ENCODE measurements at regions not wholly inside any gene's neighbourhood (a gene's known extent, or its start where the extent isn't known, plus 50 kb on each side); places are given as distances from the start of the nearest gene placed in this dataset.

DNA sequence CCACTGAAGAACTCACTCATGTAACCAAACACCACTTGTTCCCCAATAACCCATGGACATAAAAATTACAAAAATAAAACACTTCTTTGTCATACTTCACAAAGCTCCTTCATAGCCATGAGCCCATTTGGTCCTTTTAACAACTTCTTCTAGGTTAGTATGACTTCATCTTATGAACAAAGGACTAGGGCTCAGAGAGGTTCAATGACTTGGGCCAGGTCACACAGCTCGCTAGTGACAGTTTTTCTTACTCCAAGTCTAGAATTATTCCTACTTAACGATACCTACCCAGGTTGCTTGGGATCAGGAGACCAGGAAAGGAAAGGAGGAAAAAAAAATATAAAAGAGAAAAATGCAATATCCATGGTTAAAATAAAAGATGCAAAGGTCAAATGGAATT is 353.4 kb downstream of the SOX9 start:
- Histone ChIP-seq H3K4me1 (ENCODE audit: control insufficient read depth in 5 of 5, insufficient read depth in 5 of 5, low read length in 5 of 5) (peaks cover 0 to 15% (median 0%) of the 10 kb centered on the region in 5 donors), H3K27me3 (ENCODE audit: control insufficient read depth in 3 of 3, insufficient read depth in 3 of 3, low read length in 2 of 3) (no peaks in the 10 kb centered on the region), H3K9me3 (ENCODE audit: control insufficient read depth in 4 of 4, insufficient read depth in 3 of 4, low read length in 3 of 4) (peaks cover 0 to 6% (median 0%) of the 10 kb centered on the region in 4 donors), H3K36me3 (ENCODE audit: control insufficient read depth in 4 of 4, insufficient read depth in 4 of 4, low read length in 4 of 4) (no peaks in the 10 kb centered on the region), H3K9ac (ENCODE audit: insufficient read depth in 1 of 2, low read length in 2 of 2) (no peak overlapping the region), H3K4me3 (no peak overlapping the region), H3K27ac (ENCODE audit: low read depth in 1 of 2, low read length in 1 of 2) (no peak overlapping the region)
- DNase-seq: no peak
- TF ChIP-seq, protein P1, sequence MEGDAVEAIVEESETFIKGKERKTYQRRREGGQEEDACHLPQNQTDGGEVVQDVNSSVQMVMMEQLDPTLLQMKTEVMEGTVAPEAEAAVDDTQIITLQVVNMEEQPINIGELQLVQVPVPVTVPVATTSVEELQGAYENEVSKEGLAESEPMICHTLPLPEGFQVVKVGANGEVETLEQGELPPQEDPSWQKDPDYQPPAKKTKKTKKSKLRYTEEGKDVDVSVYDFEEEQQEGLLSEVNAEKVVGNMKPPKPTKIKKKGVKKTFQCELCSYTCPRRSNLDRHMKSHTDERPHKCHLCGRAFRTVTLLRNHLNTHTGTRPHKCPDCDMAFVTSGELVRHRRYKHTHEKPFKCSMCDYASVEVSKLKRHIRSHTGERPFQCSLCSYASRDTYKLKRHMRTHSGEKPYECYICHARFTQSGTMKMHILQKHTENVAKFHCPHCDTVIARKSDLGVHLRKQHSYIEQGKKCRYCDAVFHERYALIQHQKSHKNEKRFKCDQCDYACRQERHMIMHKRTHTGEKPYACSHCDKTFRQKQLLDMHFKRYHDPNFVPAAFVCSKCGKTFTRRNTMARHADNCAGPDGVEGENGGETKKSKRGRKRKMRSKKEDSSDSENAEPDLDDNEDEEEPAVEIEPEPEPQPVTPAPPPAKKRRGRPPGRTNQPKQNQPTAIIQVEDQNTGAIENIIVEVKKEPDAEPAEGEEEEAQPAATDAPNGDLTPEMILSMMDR (IDR thresholded peaks at IDR 0.05; ENCODE audit: control extremely low read depth, extremely low read depth): no peak
- ATAC-seq (ENCODE audit: insufficient read depth, low FRiP score): no peak
- 96% methylated on average over 2 of the region's 2 CpGs for WGBS, 2 donors

DNA sequence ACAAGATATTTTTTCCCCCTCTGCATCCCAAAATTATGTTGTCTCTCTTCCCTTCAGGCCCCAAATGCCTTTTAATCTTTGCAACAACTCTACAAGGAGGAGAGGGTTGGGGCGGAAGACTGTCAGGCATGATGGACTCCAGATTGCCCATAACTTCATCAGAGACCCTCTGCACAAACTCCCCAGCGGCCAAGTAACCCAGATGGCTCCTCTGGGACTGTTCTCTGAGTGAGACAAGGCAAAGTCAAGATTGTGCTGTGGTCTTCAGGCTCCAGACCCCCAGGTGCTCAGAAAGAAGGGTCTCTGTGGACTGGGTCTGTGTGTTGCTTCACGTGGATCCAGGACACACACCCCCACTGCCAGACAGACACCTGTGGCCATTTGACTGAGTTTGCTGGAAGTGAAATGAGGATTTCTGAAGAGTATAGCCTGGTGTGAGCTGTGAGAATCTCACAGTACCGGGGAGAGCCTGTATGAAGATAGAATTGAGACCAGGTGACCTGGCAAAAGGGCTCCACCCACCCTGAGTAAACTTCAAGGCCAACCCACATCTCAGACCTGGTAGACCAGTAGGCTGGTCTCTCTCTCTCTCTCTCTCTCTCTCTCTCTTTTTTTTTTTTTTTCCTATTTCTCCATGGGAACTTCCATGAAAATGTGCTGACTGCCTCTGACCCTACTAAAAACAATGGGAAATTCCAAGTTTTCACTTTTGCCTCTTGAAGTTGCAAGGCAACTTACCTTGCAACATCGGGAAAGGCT is 354.1 kb downstream of the SOX9 start:
- ATAC-seq (ENCODE audit: insufficient read depth, low FRiP score) (no peak), DNase-seq (no peak)
- Histone ChIP-seq H3K4me1 (ENCODE audit: control insufficient read depth in 5 of 5, insufficient read depth in 5 of 5, low read length in 5 of 5) (peaks cover 0 to 15% (median 1%) of the 10 kb centered on the region in 5 donors), H3K36me3 (ENCODE audit: control insufficient read depth in 4 of 4, insufficient read depth in 4 of 4, low read length in 4 of 4) (no peaks in the 10 kb centered on the region), H3K27me3 (ENCODE audit: control insufficient read depth in 3 of 3, insufficient read depth in 3 of 3, low read length in 2 of 3) (no peaks in the 10 kb centered on the region), H3K27ac (ENCODE audit: low read depth in 1 of 2, low read length in 1 of 2) (no peak overlapping the region), H3K9ac (ENCODE audit: insufficient read depth in 1 of 2, low read length in 2 of 2) (no peak overlapping the region), H3K4me3 (no peak overlapping the region), H3K9me3 (ENCODE audit: control insufficient read depth in 4 of 4, insufficient read depth in 3 of 4, low read length in 3 of 4) (peaks cover 0 to 6% (median 0%) of the 10 kb centered on the region in 4 donors)
- WGBS, 2 donors: 80 to 86% methylated on average over 5 of the region's 5 CpGs
- TF ChIP-seq, protein P1 (IDR thresholded peaks at IDR 0.05; ENCODE audit: control extremely low read depth, extremely low read depth): no peak

DNA sequence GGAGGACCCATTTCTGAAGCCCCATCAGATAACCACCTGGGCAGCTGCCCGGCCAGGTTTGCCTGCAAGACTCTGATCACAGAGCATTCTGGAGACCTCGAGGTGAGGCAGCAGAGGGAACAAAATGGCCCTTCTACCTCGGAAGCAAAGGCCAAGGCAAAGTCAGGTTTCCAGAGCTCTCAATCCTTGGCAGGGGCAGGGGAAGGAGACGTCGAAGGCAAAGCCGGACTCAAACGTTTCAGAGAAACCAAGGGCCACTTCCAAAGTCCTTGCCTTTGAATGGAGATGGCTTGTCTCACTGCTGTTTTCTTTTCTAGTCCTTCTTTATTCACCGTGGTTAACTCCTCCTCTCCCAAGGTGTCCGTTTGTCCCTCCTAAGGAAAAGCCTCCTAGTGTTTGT is 355.3 kb downstream of the SOX9 start:
- Histone ChIP-seq H3K27me3 (ENCODE audit: control insufficient read depth in 3 of 3, insufficient read depth in 3 of 3, low read length in 2 of 3) (no peaks in the 10 kb centered on the region), H3K9me3 (ENCODE audit: control insufficient read depth in 4 of 4, insufficient read depth in 3 of 4, low read length in 3 of 4) (peaks cover 0 to 6% (median 0%) of the 10 kb centered on the region in 4 donors), H3K27ac (ENCODE audit: low read depth in 1 of 2, low read length in 1 of 2) (no peak overlapping the region), H3K4me1 (ENCODE audit: control insufficient read depth in 5 of 5, insufficient read depth in 5 of 5, low read length in 5 of 5) (peaks cover 0 to 15% (median 1%) of the 10 kb centered on the region in 5 donors), H3K4me3 (no peak overlapping the region), H3K36me3 (ENCODE audit: control insufficient read depth in 4 of 4, insufficient read depth in 4 of 4, low read length in 4 of 4) (no peaks in the 10 kb centered on the region), H3K9ac (ENCODE audit: insufficient read depth in 1 of 2, low read length in 2 of 2) (peak overlapping the region in 1 of 2 donors; percentile 13)
- WGBS, 2 donors: 27 to 35% methylated on average over 9 of the region's 9 CpGs
- ATAC-seq (ENCODE audit: insufficient read depth, low FRiP score): no peak
- TF ChIP-seq, protein P1 (IDR thresholded peaks at IDR 0.05; ENCODE audit: control extremely low read depth, extremely low read depth): no peak
- no peak for DNase-seq
